GM19043 (cell line): ENCODE measurements at regions not wholly inside any gene's neighbourhood (a gene's known extent, or its start where the extent isn't known, plus 50 kb on each side); places are given as distances from the start of the nearest gene placed in this dataset.

ENCODE experiments used
- ATAC-seq: cut with Tn5 transposase; IDR thresholded peaks from one replicate; pipeline ENCODE4 v1.9.1; 2021; ENCODE audit warnings: low read depth; ENCODE audit not compliant: unreplicated experiment

DNA sequence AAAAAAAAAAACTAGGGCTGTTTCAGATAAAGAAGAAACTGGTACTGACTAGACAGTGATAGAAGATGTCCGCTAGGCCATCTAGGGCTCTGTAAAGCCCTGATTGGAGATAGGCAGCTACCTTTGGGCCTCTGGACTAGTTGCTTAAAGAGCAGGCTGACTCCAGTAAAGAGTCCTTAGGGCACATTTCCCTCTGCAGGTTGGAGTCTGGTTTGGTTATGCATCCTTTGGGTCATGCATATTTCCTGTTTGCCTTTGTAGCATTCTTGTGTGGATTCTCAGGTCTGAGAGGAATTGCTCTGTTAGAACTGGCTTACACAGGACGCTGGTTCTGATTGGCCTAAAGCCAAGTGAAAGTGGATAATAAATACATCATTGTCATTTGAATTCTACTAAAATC lies 165.5 kb upstream of the LRRN1 start:
- no peak for ATAC-seq

DNA sequence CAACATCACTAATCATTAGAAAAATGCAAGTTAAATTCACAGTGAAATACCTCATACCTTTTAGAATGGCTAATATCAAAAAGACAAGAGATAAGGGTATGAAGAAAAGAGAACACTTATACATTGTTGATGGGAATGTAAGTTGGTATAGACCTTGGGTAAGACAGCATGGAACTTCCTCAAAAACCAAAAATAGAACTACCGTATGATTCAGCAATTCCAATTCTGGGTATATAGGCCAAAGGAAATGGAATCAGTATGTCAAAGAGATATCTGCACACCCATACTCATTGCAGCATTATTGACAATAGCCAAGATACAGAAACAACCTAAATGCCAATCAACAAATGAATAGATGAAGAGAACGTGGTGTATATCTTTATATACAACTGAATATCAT lies 166.8 kb upstream of the LRRN1 start:
- ATAC-seq, result no peak

DNA sequence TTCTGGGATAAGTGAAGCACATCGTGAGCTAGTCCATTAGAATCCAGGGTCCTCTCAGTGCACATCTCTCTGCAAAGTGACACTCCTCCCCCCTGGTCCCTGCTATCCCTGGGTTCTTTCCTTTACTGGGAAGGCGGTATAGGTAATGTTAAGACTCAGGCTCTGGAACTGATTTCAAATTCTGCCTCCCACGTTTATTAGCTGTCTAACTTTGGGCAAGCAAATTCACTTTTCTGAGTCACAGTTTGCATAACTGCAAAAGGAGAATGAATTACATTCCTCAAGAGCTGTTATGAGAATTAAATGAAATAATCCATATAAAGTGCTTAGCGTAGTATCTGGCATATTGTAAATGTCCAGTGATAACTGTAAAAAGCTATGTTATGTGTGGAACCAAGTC lies 168.1 kb upstream of the LRRN1 start:
- ATAC-seq, result no peak

DNA sequence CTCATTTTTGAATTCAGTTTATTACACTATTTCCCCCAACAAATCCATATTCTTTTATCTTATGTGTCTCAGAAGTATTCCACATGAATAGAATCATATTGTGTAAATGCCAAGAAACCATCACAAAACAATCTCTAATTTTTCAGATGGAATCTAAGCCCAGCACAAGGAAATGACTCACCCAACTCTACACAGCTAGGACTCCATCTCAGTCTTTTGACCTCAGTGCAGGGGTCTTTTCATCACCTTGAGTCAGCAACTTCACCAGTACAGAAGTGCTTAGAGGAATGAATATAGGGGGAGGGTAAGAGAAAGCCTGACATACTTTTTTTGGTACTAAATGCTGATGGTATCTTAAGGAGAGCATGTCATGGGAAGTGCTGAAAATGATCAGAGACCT lies 169.3 kb upstream of the LRRN1 start:
- ATAC-seq, result no peak

DNA sequence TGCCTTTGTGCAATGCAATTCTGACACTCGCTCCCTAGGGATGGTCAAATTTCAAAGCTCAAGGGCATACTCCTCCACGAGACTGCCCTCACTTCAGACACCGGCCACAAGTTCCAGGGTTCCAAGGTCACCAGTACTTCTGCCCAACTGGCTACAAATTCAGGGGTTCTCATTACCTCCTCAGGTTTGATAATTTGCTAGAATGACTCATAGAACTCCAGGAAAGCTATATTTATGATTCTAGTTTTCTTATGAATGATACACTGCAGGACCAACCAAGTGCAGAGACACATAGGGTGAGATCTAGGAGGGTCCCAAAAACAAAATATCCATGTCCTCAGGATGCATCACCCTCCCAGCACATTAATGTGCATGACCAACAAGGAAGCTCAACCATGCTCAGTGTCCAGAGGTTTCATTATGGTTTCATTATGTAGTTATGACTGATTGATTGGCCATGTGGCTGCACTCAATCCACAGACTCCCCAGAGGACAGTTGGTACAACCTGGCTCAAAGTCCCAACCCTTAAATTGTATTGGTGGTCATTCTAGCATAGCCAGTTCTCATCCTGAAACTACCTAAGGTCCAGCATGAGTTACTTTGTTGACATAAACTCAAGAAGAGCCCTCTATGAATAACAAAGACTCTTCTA lies 170.4 kb upstream of the LRRN1 start:
- peak; percentile 75 for ATAC-seq

DNA sequence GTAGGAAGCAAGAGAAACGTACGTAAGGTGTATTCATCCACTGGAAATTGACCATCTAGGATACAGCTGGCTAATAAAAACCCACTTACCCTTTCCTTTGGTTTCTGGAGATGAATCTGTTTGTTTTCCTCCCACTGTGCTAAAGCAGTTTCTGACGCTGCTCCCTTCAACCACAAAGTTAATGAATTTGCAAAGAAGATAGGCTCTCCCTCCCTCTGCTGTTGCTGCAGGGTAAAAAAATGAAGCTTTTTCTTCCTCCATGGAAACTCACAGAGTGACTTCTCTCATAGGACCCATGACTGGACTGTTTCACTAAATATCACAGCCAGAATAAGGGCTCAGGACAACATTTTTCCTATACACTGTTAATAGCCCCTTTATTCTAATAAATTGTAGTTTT lies 172.1 kb upstream of the LRRN1 start:
- no peak for ATAC-seq

DNA sequence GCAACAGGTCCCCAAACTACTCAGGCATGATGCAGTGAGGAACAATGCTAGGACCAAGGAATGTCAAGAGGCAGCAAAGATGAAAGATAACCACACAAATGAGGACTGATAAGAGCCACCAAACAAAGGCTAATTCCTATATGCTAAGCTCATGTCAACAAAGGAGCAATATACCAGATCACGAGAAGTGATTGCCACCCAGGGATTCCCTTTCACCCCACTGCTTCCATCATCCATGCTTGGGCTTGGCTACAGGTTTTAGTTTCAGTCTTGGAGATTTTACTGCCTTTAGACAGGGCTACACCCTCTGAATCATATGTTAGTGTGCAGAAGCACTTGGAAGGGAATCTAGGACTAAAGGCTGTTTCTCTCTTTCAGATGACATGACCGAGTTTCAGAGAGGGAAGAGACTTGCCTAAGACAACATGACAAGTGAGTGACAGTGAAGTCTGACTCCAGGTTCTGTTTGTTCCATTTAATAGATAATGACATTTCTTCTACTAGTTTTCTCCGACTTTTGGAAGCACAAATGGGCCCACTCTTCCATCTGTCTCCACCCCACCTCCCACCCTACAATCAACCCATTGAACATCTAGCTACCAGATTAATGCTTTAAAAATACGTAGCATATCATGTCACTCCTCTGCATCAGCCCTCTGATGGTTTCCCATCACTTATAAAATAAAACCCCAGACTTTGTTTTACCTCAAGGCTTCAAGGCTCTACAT lies 173.5 kb upstream of the LRRN1 start:
- ATAC-seq, result no peak

DNA sequence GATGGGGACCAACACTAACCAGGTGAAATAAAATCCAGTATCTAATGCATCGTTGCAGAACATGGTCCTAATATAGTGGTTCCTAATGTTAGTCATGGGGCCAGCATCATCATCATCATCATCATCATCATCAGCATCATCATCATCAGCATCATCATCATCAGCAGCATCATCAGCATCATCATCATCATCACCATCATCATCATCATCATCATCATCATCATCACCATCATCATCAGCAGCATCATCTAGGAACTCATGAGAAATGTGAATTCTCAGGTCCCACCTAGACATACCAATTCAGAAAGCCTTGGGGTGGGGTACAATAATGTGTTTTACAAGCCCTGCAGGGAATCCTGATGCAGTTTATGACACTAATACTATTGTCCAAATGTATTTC lies 179.4 kb upstream of the LRRN1 start:
- no peak for ATAC-seq

DNA sequence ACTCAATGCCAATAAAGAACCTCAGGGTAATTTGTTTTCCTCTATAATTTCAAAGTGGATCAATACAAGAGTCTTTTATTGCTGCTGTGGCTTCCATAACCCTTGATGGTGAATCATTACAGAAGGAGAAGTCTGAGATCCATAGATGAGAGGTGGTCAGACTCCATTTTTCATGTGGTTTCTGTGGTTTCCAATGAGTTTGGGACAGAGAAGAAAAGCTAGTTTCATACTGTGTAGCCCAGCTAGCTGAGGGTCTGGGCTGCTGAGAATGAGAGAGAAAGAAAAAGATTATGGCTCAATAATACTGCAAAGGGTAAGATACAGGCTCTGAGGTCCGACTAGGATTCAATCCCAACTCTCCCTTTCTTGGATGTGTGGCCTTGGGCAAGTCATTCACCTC lies 180.6 kb upstream of the LRRN1 start:
- no peak for ATAC-seq

DNA sequence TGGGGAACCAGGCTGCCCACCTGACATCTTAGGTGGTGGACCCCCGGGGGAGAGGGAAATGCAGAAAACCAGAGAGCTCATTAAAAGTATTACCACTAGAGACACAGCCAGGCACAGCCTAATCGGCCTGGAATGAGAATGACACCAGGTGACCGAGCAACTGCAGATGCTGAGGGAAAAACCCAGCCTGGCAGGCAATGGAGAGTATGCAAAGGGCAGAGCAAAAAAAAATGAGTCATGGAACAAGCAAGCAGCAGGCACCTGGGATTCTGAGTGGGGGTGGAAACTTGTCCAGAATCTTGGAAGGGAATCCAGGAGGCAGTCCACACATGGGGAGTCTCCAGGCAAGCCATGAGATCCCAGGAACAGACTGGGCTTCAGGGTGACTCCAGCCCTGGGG lies 183.7 kb upstream of the LRRN1 start:
- ATAC-seq, result no peak

DNA sequence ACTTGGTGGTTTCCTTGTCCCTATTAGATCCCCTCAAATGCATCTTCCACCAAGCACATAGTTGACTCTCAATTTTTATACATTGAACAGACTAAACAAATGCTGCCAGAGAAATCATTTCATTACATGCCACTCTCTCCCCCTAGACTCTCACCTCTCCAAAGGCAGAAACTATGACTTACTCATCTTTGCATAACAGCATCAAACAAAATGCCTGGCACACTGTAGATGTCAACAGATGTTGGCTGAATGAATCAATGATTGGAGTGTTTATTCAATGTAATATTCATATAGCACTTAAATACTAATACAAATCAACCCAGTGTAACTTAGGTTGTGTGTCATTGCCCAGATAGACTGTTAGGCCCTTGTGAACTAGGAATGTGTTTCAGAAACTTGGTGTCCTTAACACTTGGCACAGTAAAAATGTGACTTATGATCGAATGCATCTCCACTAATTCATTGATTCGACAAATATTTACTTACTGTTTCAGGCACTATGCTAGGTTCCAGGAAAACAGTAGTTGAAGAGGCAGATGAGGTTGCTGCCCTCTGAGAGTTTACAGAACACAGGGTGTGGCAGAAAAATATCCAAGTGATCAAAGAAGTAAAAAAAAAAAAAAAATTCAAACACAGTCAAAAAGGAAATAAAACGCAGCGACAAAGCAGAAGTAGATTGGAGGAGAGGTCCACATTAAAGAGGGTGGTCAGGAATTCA lies 188.5 kb upstream of the LRRN1 start:
- no peak for ATAC-seq

DNA sequence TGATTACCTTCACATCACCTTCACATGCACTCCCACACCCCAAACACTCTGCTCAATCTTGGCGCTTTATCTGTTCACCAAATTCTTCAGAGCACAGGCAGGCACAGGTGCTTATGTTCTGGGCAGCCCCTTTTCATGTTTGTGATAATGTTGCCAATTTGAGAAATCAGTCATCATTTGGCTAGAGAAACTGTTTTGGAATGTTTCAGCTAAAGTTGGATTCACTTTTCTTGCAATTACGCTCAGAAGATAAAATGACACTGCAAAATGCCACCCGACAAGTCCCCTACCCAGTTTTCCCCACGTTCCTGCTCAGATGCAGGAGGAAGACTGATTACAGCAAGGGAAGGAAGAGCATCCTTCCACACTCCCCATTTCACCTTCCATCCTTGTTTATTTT lies 192.9 kb upstream of the LRRN1 start:
- ATAC-seq, result no peak

DNA sequence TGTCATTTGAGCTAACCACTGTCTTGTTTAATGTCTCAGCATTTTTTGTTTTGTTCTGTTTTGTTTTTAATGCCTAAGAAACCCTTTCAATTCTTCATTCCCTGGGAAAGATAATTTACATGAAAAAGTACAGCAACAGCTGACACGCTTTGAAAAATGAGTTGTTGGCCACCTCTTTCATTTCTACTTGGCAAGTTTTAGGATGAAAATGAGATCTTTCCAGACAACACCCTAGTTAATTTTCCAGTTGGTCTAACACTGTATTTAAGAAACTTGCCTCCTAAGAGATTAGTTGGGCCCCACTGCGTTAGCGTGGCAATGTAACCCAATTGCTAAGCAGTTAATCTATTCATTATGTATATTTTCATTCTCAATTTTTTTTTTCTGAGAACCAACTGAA lies 194.0 kb upstream of the LRRN1 start:
- ATAC-seq, result no peak

DNA sequence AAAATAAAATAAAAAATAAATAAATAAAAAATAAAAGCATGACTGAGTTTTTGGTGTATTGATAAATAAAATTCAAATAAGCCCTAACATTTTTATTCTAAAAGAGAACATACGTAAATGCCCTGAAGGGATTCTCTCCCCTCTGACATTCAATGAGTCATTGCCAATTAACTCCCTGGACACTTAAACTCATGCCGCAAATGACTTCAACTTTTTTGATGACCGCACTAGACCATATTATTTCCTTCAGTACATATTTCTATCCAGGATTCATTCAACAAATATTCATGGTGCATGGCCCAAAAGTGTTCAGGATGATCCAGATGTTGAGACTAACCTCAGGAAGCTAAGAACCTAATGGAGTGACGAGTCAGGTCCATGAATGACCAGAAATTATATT lies 195.9 kb upstream of the LRRN1 start:
- ATAC-seq, result no peak

DNA sequence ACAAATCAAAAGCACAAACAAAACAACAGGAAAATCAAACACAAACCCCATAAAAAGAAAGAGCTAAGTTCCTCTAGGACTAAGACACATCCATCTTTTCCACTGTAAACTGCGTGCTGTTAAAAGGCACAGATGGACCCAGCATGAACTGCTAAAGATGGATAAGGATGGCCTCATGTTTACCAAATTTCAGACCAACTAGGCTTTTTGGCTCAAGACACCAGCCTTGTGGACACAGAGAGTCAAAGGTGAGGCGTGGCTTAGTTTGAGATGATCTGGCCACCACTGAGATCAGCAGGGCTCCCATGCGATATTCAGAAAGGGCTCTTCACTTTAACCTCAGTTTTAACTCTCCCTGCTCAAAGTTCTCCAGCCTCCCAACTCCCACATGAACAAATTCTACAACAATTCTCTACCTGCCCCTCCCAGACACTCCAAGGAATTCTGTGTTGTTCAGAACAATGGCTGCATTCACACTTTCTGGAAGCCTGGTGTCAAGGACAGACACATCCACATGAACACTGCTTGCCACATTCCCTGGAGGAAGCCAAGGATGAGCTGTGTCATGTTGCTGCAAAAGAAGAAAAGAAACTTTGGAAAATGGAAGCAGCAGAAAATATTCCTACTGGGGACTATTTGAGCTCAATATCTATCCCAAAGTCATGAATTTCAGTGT lies 198.4 kb upstream of the LRRN1 start:
- no peak for ATAC-seq

DNA sequence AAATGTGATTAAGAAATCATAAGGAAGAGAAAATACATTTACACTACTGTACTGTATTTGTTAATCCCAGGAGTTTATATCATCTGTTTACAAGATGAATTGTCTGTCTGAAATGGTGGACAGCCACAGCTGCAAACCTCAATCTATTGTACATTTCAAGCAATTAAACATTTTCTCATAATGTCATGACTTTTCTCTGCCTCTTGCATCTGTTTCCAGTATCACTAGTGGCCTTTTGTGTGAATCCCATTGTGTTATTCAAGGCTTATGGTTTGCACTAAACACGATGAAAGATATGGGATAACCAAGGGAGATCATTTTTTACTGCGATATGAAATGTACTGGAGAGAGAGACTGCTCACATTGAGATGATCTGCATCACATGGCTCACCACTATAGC lies 200.2 kb upstream of the LRRN1 start:
- ATAC-seq, result no peak

DNA sequence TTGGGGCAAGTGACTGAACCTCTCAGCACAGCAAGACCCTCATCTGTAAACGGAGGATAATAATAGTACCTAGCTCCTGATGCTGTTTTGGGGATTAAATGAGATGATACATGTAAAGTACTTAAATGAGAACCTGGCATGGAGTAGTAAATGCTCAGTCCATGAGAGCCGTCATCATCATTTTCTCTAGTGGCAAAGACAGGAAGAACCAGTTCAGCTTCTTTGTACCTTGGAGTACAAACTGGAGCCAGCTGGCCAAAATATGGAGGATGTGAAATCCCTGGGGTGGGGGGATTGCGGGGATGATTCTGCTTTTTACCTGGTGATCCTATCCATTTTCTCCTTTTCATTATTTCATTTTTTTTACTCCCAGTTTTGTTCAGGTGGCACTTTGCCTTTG lies 204.2 kb upstream of the LRRN1 start:
- no peak for ATAC-seq

DNA sequence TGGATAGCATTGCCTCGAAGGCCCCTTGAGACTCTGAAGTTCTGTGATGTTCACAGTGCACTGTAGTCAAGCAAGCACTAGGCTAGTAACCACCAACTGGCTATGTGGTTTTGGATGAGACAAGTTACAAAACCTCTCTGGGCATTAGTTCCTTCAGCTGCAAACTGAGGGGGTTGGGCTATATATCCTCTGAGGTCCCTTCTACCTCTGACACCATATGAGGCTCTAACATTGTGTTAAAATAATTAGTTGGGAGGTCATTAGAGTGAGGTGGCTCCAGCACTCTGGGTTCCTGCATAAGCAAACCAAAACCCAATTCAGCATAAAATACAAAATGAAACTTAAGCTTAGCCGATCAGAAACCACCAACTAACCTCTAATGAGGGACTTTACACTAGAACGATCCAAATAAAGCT lies 209.5 kb upstream of the LRRN1 start:
- ATAC-seq, result no peak

DNA sequence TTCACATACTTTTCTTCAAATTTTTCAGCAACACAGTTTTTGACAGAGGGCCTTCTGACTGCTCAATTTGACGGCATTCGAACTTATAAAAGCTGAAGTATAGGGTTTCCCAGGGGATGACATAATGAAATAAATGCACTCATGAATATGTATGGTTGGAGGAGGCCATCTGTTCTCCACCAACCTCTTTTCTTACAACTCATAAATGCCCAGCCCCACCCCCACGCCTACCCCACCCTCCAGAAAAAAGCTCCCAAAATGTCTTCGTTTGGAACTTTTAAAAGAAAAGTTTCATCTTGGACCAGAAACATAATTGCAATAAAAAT lies 211.6 kb upstream of the LRRN1 start:
- ATAC-seq, result no peak

DNA sequence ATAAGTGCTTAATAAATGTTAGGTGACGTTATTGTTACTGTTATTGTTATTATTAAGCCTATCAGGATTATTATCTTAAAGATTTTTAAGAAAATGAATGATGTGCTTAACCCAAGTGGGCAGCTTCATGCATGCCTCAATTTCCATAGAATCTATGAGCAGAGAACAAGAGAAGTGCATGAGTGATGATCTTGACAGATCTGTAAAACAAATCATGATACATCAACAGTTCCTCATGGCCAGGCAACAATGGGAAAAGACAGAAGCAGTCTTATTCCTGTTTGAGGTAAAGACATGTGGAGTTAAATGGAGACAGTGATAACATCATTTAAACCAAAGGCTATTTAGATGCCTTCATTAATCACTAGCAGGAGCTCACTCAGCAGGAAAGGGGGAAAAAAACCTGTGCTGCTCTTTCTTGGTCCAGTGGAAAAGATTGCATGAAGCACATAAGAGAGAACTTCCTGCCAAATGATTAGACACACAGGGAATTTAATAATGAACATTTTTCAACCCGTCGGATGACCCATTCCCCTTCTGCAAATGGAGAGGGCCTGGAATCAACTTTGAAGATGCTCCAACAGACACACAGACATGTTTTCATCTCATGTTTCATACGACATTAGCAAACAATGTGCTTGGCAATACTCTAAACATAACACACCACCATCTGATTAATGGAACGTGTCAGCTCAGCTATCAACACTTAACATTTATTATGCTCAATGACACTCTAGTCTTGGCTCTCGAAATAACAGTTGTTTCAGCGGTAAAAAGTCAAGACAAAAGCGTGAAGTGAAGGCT lies 212.2 kb upstream of the LRRN1 start:
- no peak for ATAC-seq

DNA sequence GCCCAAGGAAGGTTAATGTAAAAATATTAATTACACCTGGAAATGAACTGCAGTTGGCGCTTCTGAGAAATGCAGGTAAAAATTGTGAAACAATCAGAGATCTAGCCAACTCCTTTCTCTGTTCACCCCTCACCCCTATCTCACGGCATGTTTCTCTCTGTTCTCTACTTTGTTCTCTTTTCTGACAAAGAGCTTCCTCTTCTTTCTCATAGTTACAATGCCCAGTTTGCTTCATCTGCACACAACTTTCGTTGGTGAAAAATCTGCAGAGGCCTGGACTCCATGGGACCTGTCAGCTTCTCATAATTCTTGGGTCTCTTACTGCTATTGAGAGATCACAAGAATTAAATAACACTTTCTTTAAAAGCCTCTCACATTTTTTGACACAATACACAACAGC lies 212.9 kb upstream of the LRRN1 start:
- ATAC-seq, result no peak
